Endothelial cell (in vitro differentiated cells): ENCODE measurements at regions not wholly inside any gene's neighbourhood (a gene's known extent, or its start where the extent isn't known, plus 50 kb on each side); places are given as distances from the start of the nearest gene placed in this dataset.

ENCODE experiments used
- DNase-seq: peaks from one replicate; pipeline ENCODE4 v3.0.0; 2021; ENCODE audit warnings: low spot score
- H3K27ac Mint-ChIP-seq: one replicate; pipeline ENCODE4 v1.8.0; 2021; ENCODE audit warnings: mixed read lengths, inconsistent platforms; ENCODE audit not compliant: unreplicated experiment
- H3K27me3 Mint-ChIP-seq: one replicate; pipeline ENCODE4 v1.8.0; 2021; ENCODE audit warnings: mild to moderate bottlenecking, moderate library complexity, mixed read lengths, inconsistent platforms; ENCODE audit not compliant: unreplicated experiment
- H3K36me3 Mint-ChIP-seq: one replicate; pipeline ENCODE4 v1.8.0; 2021; ENCODE audit warnings: mild to moderate bottlenecking, low read depth, mixed read lengths, inconsistent platforms; ENCODE audit not compliant: unreplicated experiment
- H3K4me1 Mint-ChIP-seq: one replicate; pipeline ENCODE4 v1.8.0; 2021; ENCODE audit warnings: mild to moderate bottlenecking, mixed read lengths, inconsistent platforms; ENCODE audit not compliant: unreplicated experiment
- H3K4me3 Mint-ChIP-seq: one replicate; pipeline ENCODE4 v1.8.0; 2021; ENCODE audit warnings: mild to moderate bottlenecking, mixed read lengths, inconsistent platforms; ENCODE audit not compliant: unreplicated experiment
- H3K9me3 Mint-ChIP-seq: one replicate; pipeline ENCODE4 v1.8.0; 2021; ENCODE audit warnings: mixed read lengths, inconsistent platforms; ENCODE audit not compliant: unreplicated experiment
- TF ChIP-seq, protein P1 (sequence below): fragments of 200-600 bp; sonication (generic); IDR thresholded peaks from one replicate; pipeline ENCODE4 v1.5.0; 2021; ENCODE audit warnings: antibody characterized with exemption; ENCODE audit not compliant: unreplicated experiment

DNA sequence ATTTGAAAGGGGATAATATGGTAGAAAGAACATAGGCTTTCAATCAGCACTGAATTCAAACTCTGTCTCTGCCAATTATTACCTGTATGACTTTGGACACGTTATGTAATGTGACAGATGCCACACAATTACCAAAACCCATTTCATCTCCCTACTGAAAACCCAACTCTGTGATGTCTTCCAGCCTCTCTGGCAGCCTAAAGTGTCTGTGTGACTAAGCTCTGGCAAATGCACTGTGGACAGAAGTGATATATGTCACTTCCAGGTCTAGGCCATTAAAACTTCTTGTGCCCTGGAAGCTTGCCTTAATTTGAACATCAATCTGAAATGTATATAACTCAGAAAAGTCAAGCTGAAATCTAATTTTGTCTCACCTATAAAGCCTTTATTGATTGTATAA, 552.0 kb downstream of the RFC3 start:
- Mint-ChIP-seq H3K9me3 (no peaks in the 10 kb centered on the region), H3K27ac (no peak overlapping the region), H3K27me3 (no peaks in the 10 kb centered on the region), H3K4me3 (no peak overlapping the region), H3K36me3 (no peaks in the 10 kb centered on the region), H3K4me1 (no peaks in the 10 kb centered on the region)
- DNase-seq = no peak
- TF ChIP-seq, protein P1, sequence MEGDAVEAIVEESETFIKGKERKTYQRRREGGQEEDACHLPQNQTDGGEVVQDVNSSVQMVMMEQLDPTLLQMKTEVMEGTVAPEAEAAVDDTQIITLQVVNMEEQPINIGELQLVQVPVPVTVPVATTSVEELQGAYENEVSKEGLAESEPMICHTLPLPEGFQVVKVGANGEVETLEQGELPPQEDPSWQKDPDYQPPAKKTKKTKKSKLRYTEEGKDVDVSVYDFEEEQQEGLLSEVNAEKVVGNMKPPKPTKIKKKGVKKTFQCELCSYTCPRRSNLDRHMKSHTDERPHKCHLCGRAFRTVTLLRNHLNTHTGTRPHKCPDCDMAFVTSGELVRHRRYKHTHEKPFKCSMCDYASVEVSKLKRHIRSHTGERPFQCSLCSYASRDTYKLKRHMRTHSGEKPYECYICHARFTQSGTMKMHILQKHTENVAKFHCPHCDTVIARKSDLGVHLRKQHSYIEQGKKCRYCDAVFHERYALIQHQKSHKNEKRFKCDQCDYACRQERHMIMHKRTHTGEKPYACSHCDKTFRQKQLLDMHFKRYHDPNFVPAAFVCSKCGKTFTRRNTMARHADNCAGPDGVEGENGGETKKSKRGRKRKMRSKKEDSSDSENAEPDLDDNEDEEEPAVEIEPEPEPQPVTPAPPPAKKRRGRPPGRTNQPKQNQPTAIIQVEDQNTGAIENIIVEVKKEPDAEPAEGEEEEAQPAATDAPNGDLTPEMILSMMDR = no peak

DNA sequence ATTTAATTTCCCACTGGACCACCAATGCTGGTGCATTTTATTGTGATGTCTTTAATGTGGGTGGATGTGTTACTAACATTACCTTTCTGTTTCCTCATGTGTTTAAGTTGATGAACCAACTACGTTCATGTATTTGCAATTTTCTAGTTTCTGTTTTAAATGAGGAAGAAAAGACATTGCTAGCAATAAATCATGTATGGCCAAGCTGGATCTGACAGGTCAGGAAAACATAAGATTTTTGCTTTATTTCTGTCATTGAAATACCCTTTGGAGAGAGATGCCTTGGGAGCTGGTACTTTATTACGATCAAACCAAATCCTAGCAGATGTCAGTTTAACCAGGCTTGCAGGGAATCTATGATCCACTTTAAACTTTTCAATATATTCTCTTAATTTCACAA, 553.2 kb downstream of the RFC3 start:
- H3K9me3 Mint-ChIP-seq = no peaks in the 10 kb centered on the region
- H3K4me3 Mint-ChIP-seq = no peak overlapping the region

DNA sequence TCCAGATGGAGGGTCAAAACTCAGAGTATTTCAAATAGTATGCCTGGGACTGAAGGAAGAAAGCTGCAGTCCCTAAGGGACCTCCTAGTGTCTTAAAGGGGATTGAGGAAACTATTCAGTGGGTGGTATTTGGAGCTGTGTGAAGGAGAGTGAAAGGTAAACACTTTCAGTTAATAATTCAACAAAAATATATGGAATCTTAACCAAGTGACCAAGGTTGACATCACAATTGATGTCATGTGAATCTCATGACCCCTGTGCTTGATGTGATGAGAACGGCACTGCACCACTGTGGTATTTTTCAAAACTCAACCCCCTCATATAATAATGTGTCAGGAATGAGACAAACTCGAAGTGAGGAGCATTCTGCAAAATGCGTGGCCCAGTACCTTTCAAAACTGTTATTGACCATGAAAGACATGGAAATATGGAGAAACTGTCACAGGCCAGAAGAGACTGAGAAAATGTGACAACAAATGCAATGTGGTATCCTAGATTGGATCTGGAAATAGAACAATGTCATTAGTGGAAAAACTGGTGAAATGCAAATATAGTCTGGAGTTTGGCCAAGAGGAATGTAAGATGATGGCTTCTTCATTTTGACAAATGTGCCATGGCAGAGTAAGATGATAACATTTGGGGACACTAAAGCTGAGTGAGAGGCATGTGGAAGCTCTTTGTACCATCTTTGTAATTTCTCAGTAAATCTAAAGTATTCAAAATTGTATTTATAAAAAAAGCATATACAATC, 553.9 kb downstream of the RFC3 start:
- no peaks in the 10 kb centered on the region for H3K9me3 Mint-ChIP-seq
- peaks cover 4% of the 10 kb centered on the region for H3K4me1 Mint-ChIP-seq
- TF ChIP-seq, protein P1 = no peak
- no peak for DNase-seq
- no peak overlapping the region for H3K27ac Mint-ChIP-seq
- no peaks in the 10 kb centered on the region for H3K36me3 Mint-ChIP-seq
- H3K27me3 Mint-ChIP-seq = no peaks in the 10 kb centered on the region
- H3K4me3 Mint-ChIP-seq = no peak overlapping the region

More for the DNA sequence above, 553.2 kb downstream of the RFC3 start:
- TF ChIP-seq, protein P1 = no peak
- no peak for DNase-seq
- no peaks in the 10 kb centered on the region for H3K27me3 Mint-ChIP-seq
- no peaks in the 10 kb centered on the region for H3K4me1 Mint-ChIP-seq
- H3K36me3 Mint-ChIP-seq = no peaks in the 10 kb centered on the region
- no peak overlapping the region for H3K27ac Mint-ChIP-seq

DNA sequence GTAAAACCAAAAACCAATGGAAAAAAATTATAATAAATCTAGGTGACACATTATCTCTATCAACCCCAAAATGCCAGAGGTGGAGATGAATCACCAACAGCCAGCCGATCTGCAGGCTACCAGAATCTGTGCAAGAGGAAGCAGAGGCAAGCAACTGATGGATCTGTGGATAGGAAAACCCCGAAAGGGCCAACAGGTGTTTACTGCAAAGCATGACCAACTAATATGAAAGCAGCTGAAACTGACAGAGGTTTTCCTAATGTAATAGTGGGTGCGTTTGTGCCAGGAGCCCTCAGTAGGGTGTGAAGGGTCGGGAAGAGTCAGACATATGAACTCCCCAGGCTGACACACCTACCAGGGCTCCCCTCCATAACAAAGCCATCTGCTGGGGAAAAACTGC, 554.6 kb downstream of the RFC3 start:
- no peak overlapping the region for H3K4me3 Mint-ChIP-seq
- no peaks in the 10 kb centered on the region for H3K36me3 Mint-ChIP-seq
- no peak for DNase-seq
- H3K27ac Mint-ChIP-seq = no peak overlapping the region
- H3K4me1 Mint-ChIP-seq = peaks cover 4% of the 10 kb centered on the region
- TF ChIP-seq, protein P1 = no peak
- no peaks in the 10 kb centered on the region for H3K27me3 Mint-ChIP-seq
- H3K9me3 Mint-ChIP-seq = no peaks in the 10 kb centered on the region

DNA sequence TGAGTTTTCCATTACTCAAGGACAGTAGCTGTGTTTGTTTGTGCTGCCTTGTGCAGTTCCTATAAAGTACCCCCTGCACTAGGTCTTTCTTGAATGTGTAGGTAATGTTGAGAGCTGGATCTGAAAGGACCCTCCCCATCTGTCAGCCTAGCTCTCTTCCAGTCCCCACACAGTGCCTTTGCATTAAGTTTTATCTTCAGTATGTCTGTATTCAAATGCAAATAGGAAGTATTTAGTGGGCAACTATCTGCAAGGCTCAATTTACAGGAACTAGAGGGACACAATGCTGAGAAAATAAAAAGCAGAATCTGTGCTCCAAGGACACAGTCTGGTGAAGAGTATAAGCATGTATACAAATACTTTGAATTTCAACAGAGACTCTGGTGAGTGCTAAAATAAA, 558.5 kb downstream of the RFC3 start:
- Mint-ChIP-seq H3K36me3 (no peaks in the 10 kb centered on the region), H3K4me3 (no peak overlapping the region)

More for the DNA sequence above, 558.5 kb downstream of the RFC3 start:
- TF ChIP-seq, protein P1 = no peak
- H3K27ac Mint-ChIP-seq = no peak overlapping the region
- no peaks in the 10 kb centered on the region for H3K27me3 Mint-ChIP-seq
- no peak for DNase-seq
- peaks cover 4% of the 10 kb centered on the region for H3K4me1 Mint-ChIP-seq
- no peaks in the 10 kb centered on the region for H3K9me3 Mint-ChIP-seq
